SH-SY5Y (cell line): ENCODE measurements at regions not wholly inside any gene's neighbourhood (a gene's known extent, or its start where the extent isn't known, plus 50 kb on each side); places are given as distances from the start of the nearest gene placed in this dataset.

Source experiments
- GATA2 ChIP-seq: IDR thresholded peaks from 2 replicates; pipeline ENCODE4 v1.6.1; 2011; ENCODE audit warnings: mild to moderate bottlenecking, low read depth, low read length
- GATA3 ChIP-seq: IDR thresholded peaks from 2 replicates; pipeline ENCODE4 v1.6.1; 2011; ENCODE audit warnings: low read depth, mild to moderate bottlenecking, low read length, moderate library complexity

DNA sequence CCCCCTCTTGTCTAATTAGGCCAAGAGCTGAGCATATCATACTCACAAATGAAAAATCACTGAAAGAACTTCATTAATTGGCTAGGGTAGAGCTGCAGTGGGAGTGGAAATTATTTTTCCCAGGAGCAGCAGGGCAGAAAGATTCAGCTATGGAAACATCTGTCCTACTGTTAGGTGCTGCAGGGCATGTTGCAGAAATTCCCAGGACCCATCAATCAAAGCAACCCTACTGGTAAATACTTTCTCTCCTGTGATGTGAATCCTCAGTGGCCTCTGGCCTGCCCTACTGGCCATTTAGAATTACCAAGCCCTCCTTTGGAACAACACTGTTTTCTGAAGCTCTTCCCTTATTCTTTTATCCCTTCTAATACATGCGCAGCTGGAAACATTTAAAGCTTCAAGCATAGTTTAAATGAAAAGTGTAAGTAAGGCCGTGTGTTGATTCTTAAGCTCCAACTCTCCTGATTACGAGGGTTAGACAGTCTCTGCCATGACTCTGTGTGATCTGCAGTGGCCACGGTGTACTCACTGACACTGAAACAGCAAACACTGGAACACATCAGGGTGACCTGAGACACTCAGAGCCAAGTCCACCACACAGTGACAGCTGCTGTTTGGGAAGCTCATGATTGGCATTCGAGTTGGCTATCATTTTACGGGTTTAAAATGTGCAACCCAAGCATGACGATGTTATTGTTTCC lies 62.6 kb upstream of the TMCC3 start:
- TF ChIP-seq GATA3 (no peak), GATA2 (no peak)

DNA sequence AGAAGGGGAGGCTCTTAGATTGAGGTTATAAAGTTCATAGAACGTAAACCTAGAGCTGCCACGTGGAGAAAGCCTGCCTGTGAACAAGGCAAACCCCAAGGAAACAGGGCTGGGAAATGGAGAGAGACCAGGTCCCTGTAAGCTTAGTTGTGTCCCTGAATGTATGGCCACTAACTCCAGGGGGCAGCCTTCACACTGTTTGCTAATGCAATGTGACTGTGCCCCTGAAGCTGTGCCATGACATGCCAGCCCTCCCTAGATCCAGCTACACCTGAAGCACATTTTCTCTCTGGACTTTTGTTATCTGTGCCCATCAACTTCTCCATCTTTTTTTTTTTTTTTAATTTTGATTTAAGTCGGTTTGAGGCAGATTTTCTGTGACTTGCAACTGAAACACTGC lies 60.6 kb upstream of the TMCC3 start:
- TF ChIP-seq GATA3 (no peak), GATA2 (no peak)

DNA sequence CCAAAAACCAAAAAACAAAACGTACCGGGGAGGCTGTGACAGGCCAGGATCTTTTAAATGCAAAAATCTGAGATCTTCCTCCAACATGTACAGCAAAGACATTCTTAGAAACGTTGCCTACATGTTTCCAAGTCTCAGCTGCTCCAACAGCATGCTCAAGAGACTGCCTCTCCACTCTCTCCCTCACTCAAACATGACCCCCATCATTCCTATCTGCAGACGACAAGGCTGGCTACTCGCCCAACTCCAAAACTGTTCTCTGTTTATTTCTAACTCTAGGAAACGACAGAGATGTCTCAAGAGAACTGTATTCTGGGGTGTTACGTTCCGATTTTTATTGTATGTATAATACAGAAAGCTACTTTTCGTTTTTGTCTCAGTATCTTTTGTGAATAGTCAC lies 57.5 kb upstream of the TMCC3 start:
- TF ChIP-seq GATA3 (no peak), GATA2 (no peak)

DNA sequence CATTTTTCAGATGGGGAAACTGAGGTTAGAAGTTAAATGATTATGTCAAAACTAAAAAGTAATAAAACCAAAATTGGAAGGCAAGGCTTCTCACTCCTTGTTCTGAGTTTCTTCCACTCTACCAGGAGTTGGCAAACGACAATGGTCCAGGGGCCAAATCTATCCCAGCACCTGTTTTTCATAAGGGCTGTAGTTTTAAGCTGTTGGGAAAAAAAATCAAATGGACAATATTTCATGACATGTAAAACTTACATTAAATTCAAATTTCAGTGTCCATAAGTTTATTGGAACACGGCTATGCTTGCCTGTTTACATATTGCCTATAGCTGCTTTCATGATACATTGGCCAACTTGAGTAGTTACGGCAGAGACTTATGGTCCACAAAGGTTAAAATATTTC lies 56.7 kb upstream of the TMCC3 start:
- TF ChIP-seq GATA2 (no peak), GATA3 (no peak)

DNA sequence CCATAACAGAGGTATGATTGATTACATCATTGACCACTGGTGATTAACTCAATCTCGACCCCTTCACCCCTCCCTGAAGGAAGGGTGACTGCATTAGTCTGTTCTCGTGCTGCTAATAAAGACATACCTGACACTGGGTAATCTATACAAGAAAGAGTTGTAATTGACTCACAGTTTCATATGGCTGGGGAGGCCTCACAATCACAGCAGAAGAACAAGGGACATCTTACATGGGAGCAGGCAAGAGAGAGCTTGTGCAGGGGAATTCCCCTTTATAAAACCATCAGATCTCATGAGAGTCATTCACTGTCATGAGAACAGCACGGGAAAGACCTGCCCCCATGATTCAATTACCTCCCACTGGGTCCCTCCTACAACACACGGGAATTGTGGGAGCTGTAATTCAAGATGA lies 55.9 kb upstream of the TMCC3 start:
- no peak for TF ChIP-seq GATA3
- TF ChIP-seq GATA2, result no peak

DNA sequence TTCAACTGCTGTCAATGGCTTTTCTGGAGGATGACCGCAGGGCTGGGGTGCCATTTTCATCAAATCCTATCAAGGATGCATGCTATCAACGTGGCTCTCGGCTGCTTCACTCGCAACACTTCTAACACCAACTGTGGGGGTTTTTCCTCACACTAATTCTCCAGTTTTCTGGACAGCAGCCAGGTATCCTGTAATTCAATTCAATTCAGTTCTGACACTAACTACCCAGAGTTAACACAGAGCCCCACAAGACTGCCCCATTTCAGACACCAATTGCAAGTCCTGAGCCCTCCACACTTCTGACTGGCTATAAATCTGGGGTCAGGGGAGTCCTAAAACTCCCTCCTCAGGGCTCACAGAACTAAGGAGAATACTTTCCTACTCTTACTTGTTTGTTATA lies 55.3 kb upstream of the TMCC3 start:
- no peak for TF ChIP-seq GATA2
- no peak for TF ChIP-seq GATA3

DNA sequence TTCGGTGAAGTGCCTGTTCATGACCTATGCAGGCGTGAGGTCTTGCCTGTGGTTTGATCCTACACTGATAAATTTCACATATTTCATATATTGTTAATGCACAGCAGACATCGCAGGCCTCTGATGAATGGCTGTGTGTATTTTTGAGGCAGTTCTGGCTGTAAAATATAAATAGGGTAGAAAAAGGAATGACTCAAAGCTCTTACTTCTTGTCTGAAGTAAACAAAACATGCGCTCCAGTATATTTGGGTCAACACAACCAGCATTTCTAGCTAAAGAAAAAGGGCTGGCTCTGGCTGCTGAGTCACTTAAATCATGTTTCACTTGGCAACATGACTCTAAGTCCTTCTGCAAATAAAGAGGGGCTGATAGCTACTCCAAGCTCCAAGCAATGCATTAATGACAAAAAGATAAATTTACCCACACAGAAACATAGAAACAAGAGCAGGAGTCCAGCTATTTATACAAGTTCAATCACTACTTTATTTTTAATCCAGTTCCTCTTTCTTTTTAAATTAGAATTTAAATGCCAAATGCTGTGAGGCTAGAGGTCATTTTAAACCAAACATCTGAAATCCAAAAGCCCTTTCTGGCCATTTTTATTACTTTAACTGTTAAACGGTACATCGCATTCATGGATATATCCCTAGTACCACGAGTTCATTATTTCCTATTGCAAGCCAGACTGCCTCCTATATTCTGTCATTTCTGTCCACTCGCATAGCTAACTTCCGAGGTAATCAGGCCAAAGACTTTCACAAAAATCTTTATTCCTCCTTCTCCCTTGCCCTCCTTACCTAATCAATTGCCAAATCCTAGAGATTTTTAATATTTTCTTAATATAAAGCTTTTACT lies 54.3 kb upstream of the TMCC3 start:
- TF ChIP-seq GATA3, result no peak
- TF ChIP-seq GATA2, result no peak

DNA sequence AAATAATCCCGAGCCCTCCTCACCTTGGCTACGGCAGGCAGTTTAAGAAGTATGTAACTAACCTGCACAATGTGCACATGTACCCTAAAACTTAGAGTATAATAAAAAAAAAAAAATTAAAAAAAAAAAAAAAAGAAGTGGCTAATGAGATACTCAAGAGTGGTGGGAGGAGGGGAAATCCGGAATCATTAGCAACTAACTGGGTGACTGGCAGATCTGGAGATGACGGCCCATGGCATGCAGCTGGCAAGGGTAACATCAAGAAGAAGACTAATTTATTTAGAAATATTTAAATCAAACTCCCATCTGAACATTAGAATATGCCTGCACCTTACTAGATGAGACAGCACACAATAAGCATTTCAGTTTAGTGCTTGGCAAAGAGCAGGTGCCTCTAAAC lies 52.3 kb upstream of the TMCC3 start:
- TF ChIP-seq GATA2 (no peak), GATA3 (no peak)

DNA sequence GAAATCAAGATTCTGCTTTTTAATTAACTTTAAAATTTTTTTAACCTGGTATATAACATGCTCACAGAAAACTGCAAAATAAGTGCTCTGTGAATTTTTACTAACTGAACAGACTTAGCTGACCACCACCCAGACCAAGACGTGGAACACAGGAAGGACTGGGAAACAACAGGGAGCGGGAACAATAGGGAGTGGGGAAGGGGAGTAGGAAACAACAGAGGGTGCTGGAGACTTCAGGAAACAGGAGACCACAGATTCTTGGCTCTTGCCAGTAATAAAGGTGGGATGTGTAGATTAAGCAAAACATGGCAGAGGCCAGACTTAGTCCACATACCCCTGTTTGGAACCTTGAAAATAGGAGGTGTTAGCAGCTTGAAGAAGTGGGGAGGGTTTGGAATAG lies 51.4 kb upstream of the TMCC3 start:
- TF ChIP-seq GATA2 (no peak), GATA3 (no peak)

DNA sequence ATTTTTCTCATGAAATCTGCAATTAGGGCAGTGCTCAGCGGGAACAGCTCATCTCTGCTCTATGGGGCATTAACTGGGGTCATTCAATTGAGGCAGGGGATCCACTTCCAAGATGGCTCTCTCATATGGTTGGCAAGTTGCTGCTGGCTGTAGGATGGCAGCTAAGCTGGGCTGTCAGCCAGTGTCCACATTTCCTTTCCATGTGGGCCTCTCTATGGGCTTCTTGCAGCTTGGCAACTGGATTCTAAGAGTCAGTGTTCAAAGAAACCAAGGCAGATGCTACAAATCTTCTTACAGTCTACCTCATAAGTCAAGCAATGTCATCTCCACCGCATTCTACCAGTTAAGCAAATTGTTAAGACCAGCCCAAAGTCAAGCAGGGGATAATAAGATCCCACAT lies 50.3 kb upstream of the TMCC3 start:
- TF ChIP-seq GATA2, result no peak
- TF ChIP-seq GATA3, result no peak
